ENCODE measurements at regions not wholly inside any gene's neighbourhood (a gene's known extent, or its start where the extent isn't known, plus 50 kb on each side); places are given as distances from the start of the nearest gene placed in this dataset.

DNA sequence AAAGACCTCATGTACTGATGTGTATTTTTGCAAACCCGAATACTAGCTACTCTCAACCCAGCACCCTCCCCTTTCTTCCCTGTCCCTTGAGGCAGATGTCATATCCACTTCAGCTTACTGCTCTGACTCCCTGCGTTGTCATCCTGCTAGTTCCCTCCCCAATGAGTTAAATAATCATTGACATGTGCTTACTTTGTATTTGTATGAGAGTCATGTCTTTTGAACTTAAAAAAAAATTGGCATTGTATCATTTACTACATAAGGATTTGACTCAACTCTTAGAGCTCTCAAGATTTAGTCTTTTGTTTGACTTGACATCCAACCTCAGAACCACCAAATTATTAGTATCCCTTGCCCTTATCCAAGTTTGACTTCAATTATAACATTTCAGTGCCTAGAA, 219.7 kb upstream of the TUT7 start:
- no peak for TF ChIP-seq CTCF (conservative IDR thresholded peaks at IDR 0.05 in 1 of 2, IDR thresholded peaks at IDR 0.05 in 1 of 2; ENCODE audit: low read depth in 1 of 2, low read length in 2 of 2)
- TF ChIP-seq EZH2 (IDR thresholded peaks at IDR 0.05; ENCODE audit: low read length, missing control alignments) = no peak

Measured in fibroblast of lung (primary cell).